Stimulated activated CD8-positive, alpha-beta memory T cell treated with anti-CD3 and anti-CD28 coated beads, Interleukin-4, amount 100 ng/mL, for 24 hours (primary cell): ENCODE measurements at regions not wholly inside any gene's neighbourhood (a gene's known extent, or its start where the extent isn't known, plus 50 kb on each side); places are given as distances from the start of the nearest gene placed in this dataset.

Experiments used
- DNase-seq: peaks from one replicate; pipeline ENCODE4 v3.0.0-alpha.2; 2020; ENCODE audit warnings: low read depth

DNA sequence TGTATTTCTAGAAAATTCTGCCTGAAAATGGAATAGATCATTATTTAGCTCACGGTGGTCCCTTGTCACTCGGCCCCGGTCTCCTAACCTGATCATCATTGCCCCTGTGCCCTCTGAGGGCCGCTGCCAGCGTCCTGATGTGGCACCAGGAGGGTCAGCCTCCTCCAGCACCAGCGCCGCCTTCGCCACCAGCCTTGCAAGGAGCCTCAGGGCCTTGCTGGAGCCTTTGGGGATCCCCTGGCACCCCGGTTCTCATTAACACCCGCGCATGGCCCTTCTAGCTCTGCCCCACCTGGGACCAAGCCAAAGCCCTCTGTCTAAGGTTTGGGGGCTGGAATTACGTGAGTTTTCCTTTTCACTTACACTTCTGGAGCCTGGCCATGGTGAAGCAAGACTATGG, 282.5 kb upstream of the ADARB2 start:
- no peak for DNase-seq

DNA sequence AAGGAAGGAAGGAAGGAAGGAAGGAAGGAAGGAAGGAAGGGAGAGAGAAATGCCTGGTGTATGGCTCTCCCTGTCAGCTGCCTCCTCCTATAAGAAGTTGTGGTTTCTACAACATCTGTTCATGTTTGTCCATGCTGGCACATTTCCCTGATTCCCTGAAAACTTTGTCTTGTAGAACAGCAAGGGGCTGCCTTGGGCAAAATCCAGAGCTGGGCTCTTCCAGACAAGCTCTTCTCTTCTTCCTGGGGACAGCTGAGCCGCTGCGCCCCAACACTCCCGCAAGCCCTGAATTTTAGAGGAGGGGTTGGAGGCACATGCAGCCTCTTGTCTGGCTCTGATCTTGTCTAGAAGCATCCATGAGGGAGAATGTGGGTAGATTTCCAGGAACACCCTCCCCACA, 282.0 kb upstream of the ADARB2 start:
- no peak for DNase-seq

DNA sequence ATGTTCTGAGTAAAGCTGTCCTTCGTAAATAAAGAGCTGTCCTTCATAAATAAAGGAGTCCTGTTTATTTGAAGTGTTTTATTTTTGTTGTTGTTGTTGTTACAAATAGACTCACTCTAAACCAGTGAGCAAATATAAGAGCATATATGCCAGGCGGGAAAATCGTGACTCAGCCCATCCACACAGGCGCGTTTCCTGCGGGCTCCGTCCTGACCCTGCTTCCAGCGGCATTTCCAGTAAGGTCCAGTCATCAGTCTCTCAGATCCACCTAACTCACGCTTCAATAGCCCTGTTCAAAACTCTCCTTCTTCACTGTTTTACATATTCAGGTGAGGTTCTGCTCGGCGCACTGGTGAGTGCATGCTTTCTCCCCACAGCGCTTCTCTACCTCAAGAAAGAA, 277.2 kb upstream of the ADARB2 start:
- DNase-seq, result no peak

DNA sequence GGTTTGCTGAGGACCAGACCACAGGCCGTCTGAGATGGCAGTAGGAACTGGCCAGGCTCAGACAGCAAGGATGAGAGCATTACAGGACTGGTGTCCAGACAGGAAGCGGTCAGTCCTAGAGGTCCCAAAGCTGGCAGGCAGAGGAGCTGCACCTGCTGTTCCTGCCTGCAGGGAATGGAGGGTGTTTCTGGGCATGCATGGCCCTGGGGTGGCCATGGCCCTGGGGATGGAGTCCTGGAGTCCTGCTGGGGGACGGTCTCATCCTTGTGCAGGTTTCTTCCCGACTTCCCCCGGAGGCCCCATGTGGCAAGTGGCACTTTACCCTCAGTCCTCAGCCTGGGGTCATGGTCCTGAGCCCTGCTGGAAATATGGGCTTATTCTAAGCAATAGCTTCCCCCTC, 274.9 kb upstream of the ADARB2 start:
- DNase-seq, result no peak

DNA sequence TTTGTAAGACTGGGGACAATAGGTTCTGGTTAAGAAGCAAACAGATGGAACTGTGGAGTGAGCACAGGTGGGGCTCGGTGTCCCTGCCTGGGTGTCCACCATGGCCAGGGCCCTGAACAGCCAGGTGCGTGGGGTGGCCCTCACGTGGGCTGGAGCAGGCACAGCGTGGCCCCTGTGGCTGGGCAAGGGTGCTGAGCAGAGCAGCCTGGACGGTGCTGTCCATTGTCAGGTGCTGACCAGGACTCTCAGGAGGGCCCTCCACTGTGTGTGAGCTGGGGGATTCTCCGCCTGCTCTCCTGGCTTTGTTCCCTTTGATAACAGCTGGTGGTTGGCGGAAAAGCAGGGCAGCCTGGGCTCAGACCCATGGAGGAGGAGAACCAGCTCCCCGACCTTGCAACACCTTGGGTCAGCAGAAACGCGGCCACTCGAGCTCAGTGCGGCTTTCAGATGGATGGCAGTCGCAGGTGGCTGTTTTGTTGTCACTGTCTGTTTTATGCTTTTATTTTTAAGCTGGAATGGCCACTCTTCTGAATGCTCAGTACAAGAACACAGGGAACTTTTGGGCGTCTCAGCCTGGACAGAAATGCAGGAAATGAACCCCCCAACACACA, 273.9 kb upstream of the ADARB2 start:
- DNase-seq, result no peak

DNA sequence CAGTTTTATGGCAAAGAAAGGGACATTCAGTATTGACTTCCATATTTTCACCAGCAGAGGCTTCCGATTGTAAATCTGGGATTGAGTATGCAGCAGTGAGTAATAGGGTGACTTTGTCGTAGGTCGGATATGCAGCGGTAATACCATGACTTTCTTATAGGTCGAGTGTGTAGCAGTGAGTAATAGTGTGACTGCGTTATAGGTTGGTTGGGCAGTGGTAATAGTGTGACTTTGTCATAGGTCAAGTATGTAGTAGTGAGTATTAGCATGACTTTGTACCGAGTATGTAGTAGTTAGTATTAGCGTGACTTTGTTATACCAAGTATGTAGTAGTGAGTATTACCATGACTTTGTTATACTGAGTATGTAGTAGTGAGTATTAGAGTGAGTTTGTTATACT, 268.2 kb upstream of the ADARB2 start:
- no peak for DNase-seq

DNA sequence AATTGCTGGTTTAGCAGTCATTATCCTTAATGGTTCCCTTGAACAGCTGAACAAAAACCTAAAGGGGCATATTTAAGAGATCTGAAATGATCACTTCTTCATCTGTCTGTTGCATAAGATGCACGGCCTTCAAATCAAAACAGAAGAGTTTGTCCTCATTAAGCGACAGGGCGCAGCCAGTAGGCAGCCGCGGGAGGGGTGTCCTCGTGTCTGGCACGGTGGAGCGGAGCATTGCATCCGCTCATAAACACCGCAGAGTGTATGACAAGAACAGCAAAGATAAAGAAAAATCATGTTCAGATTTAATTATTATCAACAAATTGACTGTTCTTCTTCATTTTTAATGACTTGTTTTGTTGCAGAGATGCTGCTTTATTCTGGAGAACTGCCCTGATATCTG, 255.6 kb upstream of the ADARB2 start:
- DNase-seq, result no peak

DNA sequence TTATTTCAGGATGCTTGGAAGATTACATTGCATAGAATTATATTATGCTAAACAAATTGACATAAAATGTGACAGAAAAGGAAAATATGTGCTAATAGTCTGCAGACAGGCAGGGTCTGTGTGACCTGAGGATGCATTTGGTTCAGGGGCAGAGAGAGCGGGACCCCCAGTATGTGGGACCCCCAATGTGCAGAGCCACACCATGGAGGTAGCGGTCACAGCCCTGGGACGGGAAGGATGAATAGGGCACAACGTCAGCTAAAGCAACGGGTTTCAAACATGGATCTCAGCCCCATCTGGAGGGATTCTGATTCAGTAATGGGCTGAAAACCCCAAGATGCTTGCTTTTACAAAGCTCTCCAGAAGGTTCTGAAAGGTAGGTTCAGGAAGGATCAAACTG, 251.8 kb upstream of the ADARB2 start:
- no peak for DNase-seq

DNA sequence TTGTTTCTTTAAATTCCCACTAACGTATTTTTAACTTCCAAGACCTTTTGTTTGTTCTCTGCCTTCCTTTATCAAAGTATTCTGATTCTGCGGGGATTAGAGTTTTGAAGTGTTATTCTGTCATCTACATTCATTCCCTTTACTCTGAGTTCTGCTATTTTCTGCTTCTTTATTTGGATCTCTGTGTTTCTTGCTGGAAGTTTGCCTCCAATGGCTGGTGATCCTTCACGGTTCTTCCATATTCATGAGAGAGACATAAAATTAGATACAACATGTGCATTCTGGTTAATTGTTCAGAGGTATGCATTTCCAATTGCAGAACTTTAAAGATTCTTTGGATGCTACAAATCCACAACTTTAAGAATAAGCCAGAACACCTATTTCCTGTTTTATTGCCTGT, 244.7 kb upstream of the ADARB2 start:
- no peak for DNase-seq

DNA sequence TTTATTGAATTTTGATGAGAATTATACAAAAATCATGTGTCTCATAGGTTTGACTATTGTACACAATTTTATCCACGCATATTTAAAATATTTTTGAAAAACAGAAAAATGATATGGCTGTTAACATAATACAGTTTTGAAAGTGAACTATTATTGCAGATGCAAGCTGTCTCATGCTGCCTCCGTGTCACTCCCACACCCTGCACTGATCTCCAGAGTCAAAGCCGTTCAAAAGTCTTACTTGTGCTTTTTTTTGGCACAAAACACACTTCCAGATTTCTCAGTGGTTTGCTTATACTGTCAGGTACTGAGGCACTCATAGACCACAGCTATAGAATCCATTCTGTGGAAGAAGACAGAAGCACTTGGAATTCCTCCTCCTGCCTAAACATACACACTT, 243.1 kb upstream of the ADARB2 start:
- DNase-seq, result no peak

DNA sequence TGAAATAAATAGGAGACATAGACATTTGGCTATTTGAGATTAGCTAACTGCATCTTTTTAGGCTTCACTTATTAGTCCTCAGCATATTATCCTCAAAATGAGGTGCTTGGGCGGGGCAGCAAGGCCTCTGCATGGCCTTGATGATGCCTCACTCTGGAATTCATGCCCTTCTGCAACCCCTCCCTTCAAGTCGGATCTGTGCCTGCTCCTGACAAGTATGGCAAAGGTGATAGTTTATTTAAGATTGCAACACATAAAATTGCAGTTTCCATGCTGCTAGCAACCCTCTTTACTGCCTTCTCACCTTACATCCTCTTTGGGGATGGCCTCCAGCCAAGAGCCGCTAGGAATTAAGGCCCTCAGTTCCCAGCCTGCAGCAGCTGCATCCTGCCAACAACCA, 241.3 kb upstream of the ADARB2 start:
- no peak for DNase-seq

DNA sequence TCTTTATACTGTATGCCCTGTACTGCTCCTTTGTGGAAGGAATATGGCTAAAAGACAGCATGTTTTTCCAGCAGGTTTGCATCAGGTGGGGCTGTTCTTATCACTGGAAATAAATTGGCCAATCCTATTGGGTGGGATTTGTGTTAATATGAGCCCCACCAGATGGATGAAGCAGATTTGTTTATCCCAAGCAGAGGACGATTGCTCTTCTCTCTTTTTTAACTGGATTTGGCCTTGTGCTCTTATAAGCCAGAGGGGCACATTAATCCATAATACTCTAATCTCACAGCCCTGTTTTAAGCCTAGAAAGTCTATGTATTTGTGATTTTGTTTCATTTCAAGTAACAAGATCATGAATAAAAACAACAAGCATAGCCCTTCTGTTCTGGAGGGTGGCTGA, 240.1 kb upstream of the ADARB2 start:
- DNase-seq, result no peak

DNA sequence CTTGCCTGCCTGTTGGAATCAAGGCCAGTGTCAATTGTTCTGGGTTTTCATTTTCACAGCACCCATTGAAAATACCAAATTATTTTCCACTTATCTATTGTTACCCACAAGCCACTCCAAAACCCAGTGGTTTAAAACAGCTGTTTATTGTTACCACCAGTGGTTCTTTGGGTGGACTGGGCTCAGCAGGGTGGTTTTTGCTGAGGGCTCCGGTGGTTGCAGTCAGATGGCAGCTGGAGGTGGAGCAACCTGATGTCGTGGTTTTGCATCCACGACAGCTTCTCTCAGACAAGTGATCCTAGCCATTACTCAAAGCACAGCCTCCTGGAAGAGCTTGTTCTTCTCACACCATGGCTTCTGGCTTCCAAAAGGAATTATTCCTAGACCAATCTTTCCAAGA, 235.1 kb upstream of the ADARB2 start:
- DNase-seq, result no peak

DNA sequence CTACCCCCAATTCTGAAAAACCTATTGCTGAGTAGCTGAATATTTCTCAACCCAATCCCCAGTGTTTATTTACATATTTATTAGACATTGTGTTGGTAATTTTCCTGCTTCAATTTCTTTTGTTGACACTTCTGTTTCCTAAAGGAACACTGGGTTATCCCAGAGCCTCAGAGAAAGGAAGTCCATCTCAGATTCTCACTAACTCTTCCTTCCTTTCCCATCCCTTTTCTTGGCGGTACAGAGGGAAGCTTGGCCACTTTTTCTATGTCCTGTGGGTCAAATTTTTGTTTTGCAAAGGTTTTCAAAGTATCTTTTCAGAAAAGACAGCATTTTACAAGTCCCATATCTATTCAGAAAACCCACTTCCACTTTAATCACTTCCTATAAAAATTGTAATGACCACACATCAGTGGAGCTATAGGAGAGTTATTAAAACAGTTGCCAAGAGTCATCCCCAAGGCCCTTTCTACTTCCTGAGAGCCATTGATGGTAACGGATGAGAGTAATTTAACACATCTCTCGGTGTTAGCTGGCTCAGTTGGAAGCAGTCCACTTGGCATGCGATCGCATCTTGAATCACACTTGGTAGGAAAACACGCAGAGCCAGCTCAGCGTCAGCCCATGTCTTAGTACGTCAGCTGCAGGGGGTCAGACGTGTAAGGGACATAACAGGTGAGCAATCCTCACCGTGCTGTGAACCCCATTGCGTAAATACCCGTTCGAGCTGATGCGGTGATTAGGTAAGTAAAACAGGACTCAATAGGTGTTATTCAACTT, 231.1 kb upstream of the ADARB2 start:
- DNase-seq, result no peak

DNA sequence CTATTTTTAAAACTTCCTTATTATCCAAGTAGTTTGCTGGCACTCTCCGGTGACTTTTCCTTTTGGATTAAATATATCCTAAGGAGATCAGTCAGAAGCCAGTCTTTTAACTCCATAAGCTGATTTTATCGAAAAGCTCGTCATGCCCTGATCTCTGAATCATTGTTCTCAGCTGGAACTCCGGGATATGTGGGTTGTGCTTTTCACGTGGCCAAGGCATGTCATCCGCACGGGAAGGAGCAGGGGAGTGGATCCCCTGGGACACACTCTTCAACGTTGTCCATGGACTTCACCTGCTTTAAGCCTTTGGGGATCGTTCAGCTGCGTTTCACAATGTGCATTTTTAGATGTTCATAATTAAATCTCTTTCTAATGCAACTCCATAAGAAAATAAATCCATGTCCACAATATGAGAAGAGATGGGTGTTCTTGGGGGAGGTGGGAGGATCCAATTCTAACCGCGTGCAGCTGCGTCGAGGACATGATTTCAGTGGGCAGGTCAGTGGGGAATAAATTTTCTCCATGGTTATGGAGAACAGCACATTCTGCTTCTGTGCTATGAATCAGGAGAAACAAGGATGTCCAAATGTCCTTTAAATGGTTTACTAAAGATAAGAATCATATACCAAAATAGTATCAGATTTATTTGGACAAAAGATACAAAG, 229.5 kb upstream of the ADARB2 start:
- DNase-seq, result no peak

DNA sequence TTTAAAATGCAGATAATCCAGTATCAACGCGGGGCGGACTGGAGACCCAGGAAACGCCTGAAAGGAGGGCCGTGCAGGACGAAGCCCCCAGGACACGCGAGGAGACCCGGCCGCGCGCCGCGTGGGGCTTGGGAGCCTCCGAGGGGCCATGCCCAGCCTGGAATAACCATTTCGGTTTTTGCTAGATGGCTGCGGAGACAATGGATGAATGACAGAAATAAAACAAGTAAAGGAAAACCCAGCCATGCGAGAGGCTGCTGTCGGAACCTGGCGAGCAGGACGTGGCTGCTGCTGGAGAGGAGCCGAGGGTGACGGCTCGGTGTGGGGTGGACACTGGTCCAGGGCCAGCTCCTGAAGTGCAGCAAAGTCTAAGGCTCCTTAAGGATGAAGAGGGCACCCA, 227.2 kb upstream of the ADARB2 start:
- DNase-seq, result no peak

DNA sequence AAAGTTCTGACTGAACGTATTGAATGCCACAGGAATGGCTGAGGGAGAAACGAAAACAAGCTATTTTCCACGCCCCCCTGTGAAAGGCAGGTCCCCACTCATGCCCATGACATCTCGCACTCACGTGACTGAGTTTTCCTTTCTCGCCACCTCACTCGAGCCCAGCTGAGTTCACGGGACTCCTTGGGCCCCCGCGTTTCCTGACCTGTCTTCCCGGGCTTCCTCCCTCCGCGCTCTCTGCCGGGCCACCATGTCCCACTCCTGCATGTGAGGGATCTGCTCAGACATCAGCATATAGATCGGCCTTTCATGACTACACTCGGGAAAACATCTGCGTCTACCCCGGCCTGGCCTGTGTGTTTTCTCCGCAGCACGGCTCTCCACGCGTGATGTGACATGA, 226.0 kb upstream of the ADARB2 start:
- DNase-seq, result no peak

DNA sequence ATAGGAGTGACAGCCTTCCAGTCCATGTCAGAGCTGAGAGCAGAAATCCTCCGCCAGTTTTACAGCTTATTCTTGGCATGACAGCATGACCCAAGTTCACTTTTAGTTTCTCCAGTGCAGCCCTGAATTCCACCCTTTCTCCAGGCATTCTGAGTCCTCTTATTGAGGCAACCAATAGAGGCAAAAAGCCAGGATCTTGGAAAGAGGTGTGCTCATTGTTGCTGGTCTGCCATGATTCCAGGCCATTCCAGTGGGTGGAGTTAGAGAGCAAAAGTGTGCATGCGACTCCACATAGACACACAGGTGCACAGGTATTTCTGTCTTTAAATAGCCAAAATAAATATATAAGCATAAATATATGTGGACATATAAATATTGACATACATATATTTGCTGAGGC, 224.7 kb upstream of the ADARB2 start:
- DNase-seq, result no peak

DNA sequence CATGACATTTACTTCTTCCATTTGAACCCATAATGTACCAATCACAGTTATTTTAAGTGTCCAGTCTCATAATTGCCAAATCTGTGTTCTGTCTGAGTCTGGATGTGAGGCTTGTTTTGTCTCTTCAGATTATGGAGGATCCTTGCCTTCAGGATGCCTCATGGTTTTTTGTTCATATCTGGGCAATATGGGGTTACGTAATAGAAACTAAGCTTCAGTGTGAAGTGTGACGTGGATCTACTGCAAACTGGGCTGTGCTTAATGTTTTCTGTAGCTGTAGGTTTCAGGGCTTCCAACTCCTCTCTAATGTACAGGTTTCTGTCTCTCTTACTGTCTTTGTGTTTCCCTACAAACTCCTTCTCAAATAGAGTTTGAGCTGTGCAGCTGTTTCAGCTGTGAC, 223.7 kb upstream of the ADARB2 start:
- no peak for DNase-seq

DNA sequence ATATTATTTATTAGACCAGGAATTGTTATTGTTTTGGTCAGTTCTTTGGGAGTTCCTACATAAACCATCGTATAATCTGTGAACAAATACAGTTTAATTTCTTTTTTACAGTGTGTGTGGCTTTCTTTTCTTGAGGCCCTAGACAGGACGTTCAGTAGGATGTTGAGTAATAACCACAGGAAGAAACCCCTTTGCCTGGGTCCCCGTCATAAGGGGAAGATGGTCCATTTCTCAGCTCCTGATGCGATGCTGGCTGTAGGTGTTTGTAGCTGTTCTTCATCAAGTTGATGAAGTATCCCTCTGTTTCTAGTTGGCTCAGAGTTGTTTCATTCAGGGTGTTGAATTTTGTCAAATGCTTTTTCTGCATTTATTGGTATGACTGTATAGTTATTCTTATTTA, 219.7 kb upstream of the ADARB2 start:
- DNase-seq, result no peak

DNA sequence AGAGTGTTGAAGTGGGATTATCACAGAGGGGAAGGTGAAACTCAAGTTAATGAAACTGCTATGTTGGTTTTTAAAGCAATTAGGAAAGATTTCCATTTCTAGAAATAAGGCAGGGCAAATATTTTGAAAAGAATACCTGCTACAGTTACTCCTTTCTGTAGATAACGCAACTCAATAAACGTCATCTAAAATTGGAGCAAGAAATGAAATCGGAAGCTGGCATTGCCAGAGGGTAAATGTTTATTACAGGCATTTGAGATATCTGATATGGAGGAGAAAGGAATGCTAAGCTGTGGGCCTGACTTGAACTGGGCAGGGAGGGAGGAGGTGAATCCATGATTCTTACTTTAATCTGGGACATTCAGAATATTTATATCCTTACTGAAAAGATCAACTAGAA, 217.0 kb upstream of the ADARB2 start:
- DNase-seq, result no peak

DNA sequence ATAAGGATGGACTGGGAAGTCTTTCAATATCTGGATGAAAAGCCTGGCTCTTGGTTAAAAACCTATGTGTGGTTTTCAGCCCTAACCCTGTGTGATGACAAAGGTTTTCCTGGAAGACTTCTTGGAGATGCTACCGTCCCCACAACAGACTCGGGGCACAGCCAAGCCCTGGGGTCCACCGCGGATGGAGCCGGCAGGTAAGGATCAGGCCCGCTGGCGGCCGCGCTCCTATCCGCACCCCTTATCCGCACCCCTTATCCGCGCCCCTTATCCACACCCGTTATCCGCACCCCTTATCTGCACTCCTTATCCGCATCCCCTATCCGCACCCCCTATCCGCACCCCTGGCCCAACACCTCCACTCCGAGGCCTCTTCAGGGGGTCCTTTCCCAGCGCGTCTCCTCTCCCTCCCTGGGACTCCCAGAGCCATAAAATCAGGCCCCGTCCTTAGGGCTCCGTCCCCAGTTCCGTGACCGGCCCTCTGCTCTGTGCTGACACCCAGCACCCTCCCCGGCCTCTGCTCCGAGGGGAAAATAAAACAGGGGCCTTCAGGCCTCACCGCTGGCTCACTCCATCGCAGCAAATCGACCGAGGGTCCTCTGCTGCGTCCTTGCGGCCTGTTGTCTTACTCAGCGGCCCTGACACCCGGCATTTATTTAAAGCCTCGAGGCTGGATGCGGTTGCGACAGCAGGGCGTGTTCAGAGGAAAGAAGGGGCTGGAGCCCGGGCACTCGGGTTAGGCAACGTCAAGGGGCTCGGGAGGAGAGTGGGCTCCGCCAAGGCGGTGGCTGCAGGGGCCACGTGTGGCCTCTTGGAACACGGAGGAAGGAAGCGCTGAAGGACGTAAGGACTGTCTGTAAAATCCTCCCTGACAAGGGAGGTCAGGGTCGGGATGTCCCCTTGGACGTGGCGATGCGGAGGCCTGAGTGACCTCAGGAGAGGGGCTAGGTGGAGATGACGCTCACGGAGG, 215.1 kb upstream of the ADARB2 start:
- DNase-seq, result no peak
